Esophagus muscularis mucosa (tissue), 4 donors: ENCODE measurements at regions not wholly inside any gene's neighbourhood (a gene's known extent, or its start where the extent isn't known, plus 50 kb on each side); places are given as distances from the start of the nearest gene placed in this dataset.

Experiments used
- DNase-seq: peaks from one replicate; pipeline ENCODE4 v3.0.0-alpha.2; 2017; ENCODE audit errors: extremely low spot score
- H3K27ac ChIP-seq, 4 donors: fragments of 200-600 bp; sonication (generic); replicated peaks in 1 of 4; 1 replicate in 3 of 4; 2 replicates in 1 of 4; pipeline ENCODE4 v1.5.1; 2016 to 2019; ENCODE audit warnings: mild to moderate bottlenecking in 1 of 4
- H3K27me3 ChIP-seq, 4 donors: fragments of 200-600 bp; sonication (generic); one replicate each; pipeline versions ENCODE4 v1.5.1 to v1.6.0; 2016 to 2019
- H3K36me3 ChIP-seq, 4 donors: fragments of 200-600 bp; sonication (generic); one replicate each; pipeline ENCODE4 v1.5.1; 2016 to 2019
- H3K4me1 ChIP-seq, 4 donors: fragments of 200-600 bp; sonication (generic); one replicate each; pipeline ENCODE4 v1.5.1; 2016 to 2019
- H3K4me3 ChIP-seq, 4 donors: fragments of 200-600 bp; sonication (generic); 1 replicate in 2 of 4; 2 replicates in 2 of 4; pipeline ENCODE4 v1.5.1; 2016 to 2019; ENCODE audit warnings: mild to moderate bottlenecking in 4 of 4, moderate library complexity in 1 of 4
- H3K9me3 ChIP-seq, 4 donors: fragments of 200-600 bp; sonication (generic); 1 replicate in 3 of 4; 2 replicates in 1 of 4; pipeline ENCODE4 v1.5.1; 2016 to 2019
- CTCF ChIP-seq, 3 experiments: fragments of 200-600 bp in 2 of 3; fragments of 450-650 bp in 1 of 3; sonication (generic) in 2 of 3; IDR thresholded peaks; one replicate each; pipeline ENCODE4 v1.5.1; 2017 to 2019; ENCODE audit warnings: antibody characterized with exemption in 3 of 3, mild to moderate bottlenecking in 2 of 3, moderate library complexity in 1 of 3
- EP300 ChIP-seq: sonication (generic); formaldehyde crosslinking; IDR thresholded peaks from one replicate; pipeline ENCODE4 v1.6.1; 2017; ENCODE audit warnings: antibody characterized with exemption
- POLR2A ChIP-seq: fragments of 450-650 bp; IDR thresholded peaks from one replicate; pipeline ENCODE4 v1.6.1; 2017; ENCODE audit warnings: antibody characterized with exemption, moderate library complexity, mild to moderate bottlenecking, low read depth
- POLR2AphosphoS5 ChIP-seq, 2 donors: sonication (generic); formaldehyde crosslinking; IDR thresholded peaks; one replicate each; pipeline ENCODE4 v1.6.1; 2017; ENCODE audit warnings: antibody characterized with exemption in 2 of 2
- WGBS: methylation state at CpG from one replicate; pipeline ENCODE4 v1.1.5; 2018; 5-methylcytosine and 5-hydroxymethylcytosine counted together
- intact Hi-C: fragments of 100-400 bp; cut with DNase I; formaldehyde crosslinking; loops from one replicate; pipeline ENCODE4 v1.15.1; 2023

- Histone ChIP-seq H3K4me1 (no peaks in the 10 kb centered on the region), H3K27me3 (no peaks in the 10 kb centered on the region), H3K27ac (no peak overlapping the region), H3K9me3 (no peaks in the 10 kb centered on the region), H3K36me3 (no peaks in the 10 kb centered on the region), H3K4me3 (no peak overlapping the region)
- intact Hi-C loops = no loop called here
- DNase-seq = no peak
- WGBS = 90% methylated on average over 1 of the region's 1 CpG
- TF ChIP-seq EP300 = no peak
- TF ChIP-seq CTCF (IDR thresholded peaks at IDR 0.05) = no peak
- TF ChIP-seq POLR2A = no peak
- no peak for TF ChIP-seq POLR2AphosphoS5 (IDR thresholded peaks at IDR 0.05)
Observed at GRCh38 chr11:24375351-24375750, 121.5 kb upstream of the LUZP2 start.

- intact Hi-C loops = no loop called here
- H3K4me1 ChIP-seq = no peaks in the 10 kb centered on the region
- 81% methylated on average over 3 of the region's 3 CpGs for WGBS
- no peaks in the 10 kb centered on the region for H3K9me3 ChIP-seq
- DNase-seq = no peak
- no peak overlapping the region for H3K27ac ChIP-seq
- H3K27me3 ChIP-seq = no peaks in the 10 kb centered on the region
- no peaks in the 10 kb centered on the region for H3K36me3 ChIP-seq
- no peak for TF ChIP-seq EP300
- no peak for TF ChIP-seq POLR2AphosphoS5 (IDR thresholded peaks at IDR 0.05)
- no peak for TF ChIP-seq POLR2A
- no peak for TF ChIP-seq CTCF (IDR thresholded peaks at IDR 0.05)
- H3K4me3 ChIP-seq = no peak overlapping the region
Observed at GRCh38 chr11:24375931-24376330, 120.9 kb upstream of the LUZP2 start.

- Histone ChIP-seq H3K36me3 (no peaks in the 10 kb centered on the region), H3K4me1 (no peaks in the 10 kb centered on the region), H3K27me3 (no peaks in the 10 kb centered on the region), H3K9me3 (no peaks in the 10 kb centered on the region), H3K4me3 (no peak overlapping the region), H3K27ac (no peak overlapping the region)
- no peak for TF ChIP-seq CTCF (IDR thresholded peaks at IDR 0.05)
- TF ChIP-seq POLR2AphosphoS5 (IDR thresholded peaks at IDR 0.05) = no peak
- TF ChIP-seq EP300 = no peak
- no peak for TF ChIP-seq POLR2A
- DNase-seq = no peak
- WGBS = 90% methylated on average over 2 of the region's 2 CpGs
- intact Hi-C loops = no loop called here
Observed at GRCh38 chr11:24383137-24383536, 113.7 kb upstream of the LUZP2 start.

GRCh38 chr11:24384240-24384639, 112.6 kb upstream of the LUZP2 start:
- Histone ChIP-seq H3K27me3 (no peaks in the 10 kb centered on the region), H3K36me3 (no peaks in the 10 kb centered on the region), H3K4me3 (no peak overlapping the region), H3K9me3 (no peaks in the 10 kb centered on the region), H3K27ac (no peak overlapping the region), H3K4me1 (no peaks in the 10 kb centered on the region)
- TF ChIP-seq CTCF (IDR thresholded peaks at IDR 0.05) (no peak), POLR2AphosphoS5 (IDR thresholded peaks at IDR 0.05) (no peak)
- DNase-seq = no peak
- 49% methylated on average over 3 of the region's 3 CpGs for WGBS
- intact Hi-C loops = no loop called here

GRCh38 chr11:24386546-24387397, 110.1 kb upstream of the LUZP2 start:
- TF ChIP-seq CTCF (IDR thresholded peaks at IDR 0.05) (peak in 2 of 3 experiments; percentile 20 to 36), POLR2AphosphoS5 (IDR thresholded peaks at IDR 0.05) (no peak)
- 60% methylated on average over 6 of the region's 6 CpGs for WGBS
- no peaks in the 10 kb centered on the region for H3K27me3 ChIP-seq
- no peak for DNase-seq
- H3K4me3 ChIP-seq = no peak overlapping the region
- no peak overlapping the region for H3K27ac ChIP-seq
- H3K9me3 ChIP-seq = no peaks in the 10 kb centered on the region
- intact Hi-C loops = no loop called here
- H3K36me3 ChIP-seq = no peaks in the 10 kb centered on the region
- no peaks in the 10 kb centered on the region for H3K4me1 ChIP-seq
